ENCODE measurements at regions not wholly inside any gene's neighbourhood (a gene's known extent, or its start where the extent isn't known, plus 50 kb on each side); places are given as distances from the start of the nearest gene placed in this dataset.

GRCh38 chr2:12813166-12813565, 96.4 kb downstream of the TRIB2 start:
- no peak for TF ChIP-seq CTCF (optimal IDR thresholded peaks at IDR 0.05 in 1 of 3, IDR thresholded peaks at IDR 0.05 in 1 of 3, conservative IDR thresholded peaks at IDR 0.05 in 1 of 3; ENCODE audit: extremely low read depth in 1 of 3, insufficient read depth in 2 of 3, low read length in 3 of 3)
- TF ChIP-seq EZH2 (IDR thresholded peaks at IDR 0.05; ENCODE audit: low read length): no peak
